Liver (tissue), 3 donors: ENCODE measurements at regions not wholly inside any gene's neighbourhood (a gene's known extent, or its start where the extent isn't known, plus 50 kb on each side); places are given as distances from the start of the nearest gene placed in this dataset.

Experiments used
- EGR1 ChIP-seq, 2 donors: IDR thresholded peaks; 2 replicates each; pipeline ENCODE4 v1.6.1; 2016 to 2018; ENCODE audit warnings: antibody characterized with exemption in 2 of 2, low read depth in 2 of 2
- NR2F2 ChIP-seq: IDR thresholded peaks from 2 replicates; pipeline ENCODE4 v1.6.1; 2016; ENCODE audit warnings: antibody characterized with exemption
- RAD21 ChIP-seq, 2 donors: IDR thresholded peaks; 2 replicates each; pipeline ENCODE4 v1.6.1; 2016; ENCODE audit warnings: antibody characterized with exemption in 2 of 2, mild to moderate bottlenecking in 2 of 2
- RXRA ChIP-seq, 2 donors: IDR thresholded peaks; 2 replicates each; pipeline ENCODE4 v1.6.1; 2017 to 2018; ENCODE audit warnings: antibody characterized with exemption in 2 of 2, mild to moderate bottlenecking in 1 of 2
- TF ChIP-seq, protein P1 (sequence below): fragments of 150-350 bp; IDR thresholded peaks from 2 replicates; pipeline ENCODE4 v1.5.1; 2017; ENCODE audit warnings: improper control_type of control experiment, low read depth, low read length; ENCODE audit not compliant: missing input control
- TF ChIP-seq, protein P2 (sequence below): IDR thresholded peaks from 2 replicates; pipeline ENCODE4 v1.6.1; 2016; ENCODE audit warnings: antibody characterized with exemption
- donor health status: healthy.
- donor health status: healthy.

DNA sequence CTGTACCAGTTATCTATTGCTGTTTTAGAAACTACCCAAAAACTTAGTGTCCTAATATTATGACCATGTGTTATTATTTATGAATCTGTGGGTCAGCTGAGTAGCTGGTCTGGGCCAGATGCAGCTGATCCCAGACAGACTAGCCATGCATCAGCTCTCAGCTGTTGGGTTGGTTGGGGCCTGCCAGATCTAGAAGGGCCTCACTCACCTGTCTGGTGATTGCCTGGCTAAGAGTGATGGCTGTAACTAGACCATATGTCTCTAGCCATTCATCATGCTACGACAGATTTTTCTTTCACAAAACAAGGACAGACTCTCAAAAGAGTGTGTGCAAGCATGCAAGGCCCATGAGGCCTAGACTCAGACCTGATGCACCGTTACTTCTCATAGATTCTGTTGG, 403.2 kb downstream of the SAMD5 start:
- TF ChIP-seq RAD21 (IDR thresholded peaks at IDR 0.05) (no peak), NR2F2 (no peak), RXRA (IDR thresholded peaks at IDR 0.05) (no peak), EGR1 (IDR thresholded peaks at IDR 0.05; ENCODE audit: low read depth in 2 of 2) (no peak)
- TF ChIP-seq, protein P1, sequence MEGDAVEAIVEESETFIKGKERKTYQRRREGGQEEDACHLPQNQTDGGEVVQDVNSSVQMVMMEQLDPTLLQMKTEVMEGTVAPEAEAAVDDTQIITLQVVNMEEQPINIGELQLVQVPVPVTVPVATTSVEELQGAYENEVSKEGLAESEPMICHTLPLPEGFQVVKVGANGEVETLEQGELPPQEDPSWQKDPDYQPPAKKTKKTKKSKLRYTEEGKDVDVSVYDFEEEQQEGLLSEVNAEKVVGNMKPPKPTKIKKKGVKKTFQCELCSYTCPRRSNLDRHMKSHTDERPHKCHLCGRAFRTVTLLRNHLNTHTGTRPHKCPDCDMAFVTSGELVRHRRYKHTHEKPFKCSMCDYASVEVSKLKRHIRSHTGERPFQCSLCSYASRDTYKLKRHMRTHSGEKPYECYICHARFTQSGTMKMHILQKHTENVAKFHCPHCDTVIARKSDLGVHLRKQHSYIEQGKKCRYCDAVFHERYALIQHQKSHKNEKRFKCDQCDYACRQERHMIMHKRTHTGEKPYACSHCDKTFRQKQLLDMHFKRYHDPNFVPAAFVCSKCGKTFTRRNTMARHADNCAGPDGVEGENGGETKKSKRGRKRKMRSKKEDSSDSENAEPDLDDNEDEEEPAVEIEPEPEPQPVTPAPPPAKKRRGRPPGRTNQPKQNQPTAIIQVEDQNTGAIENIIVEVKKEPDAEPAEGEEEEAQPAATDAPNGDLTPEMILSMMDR: no peak
- TF ChIP-seq, protein P2, sequence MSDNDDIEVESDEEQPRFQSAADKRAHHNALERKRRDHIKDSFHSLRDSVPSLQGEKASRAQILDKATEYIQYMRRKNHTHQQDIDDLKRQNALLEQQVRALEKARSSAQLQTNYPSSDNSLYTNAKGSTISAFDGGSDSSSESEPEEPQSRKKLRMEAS: no peak
